Upper lobe of left lung (tissue), 4 donors: ENCODE measurements at regions not wholly inside any gene's neighbourhood (a gene's known extent, or its start where the extent isn't known, plus 50 kb on each side); places are given as distances from the start of the nearest gene placed in this dataset.

Experiments
- CTCF ChIP-seq, 6 experiments: fragments of 450-650 bp in 4 of 6; fragments of 200-600 bp in 2 of 6; sonication (generic) in 2 of 6; IDR thresholded peaks; one replicate each; pipeline ENCODE4 v1.5.1; 2016 to 2019; ENCODE audit warnings: antibody characterized with exemption in 6 of 6
- POLR2AphosphoS5 ChIP-seq, 2 donors: sonication (generic); formaldehyde crosslinking; IDR thresholded peaks; one replicate each; pipeline ENCODE4 v1.5.1; 2017; ENCODE audit warnings: antibody characterized with exemption in 2 of 2

- TF ChIP-seq CTCF (IDR thresholded peaks at IDR 0.05) (no peak), POLR2AphosphoS5 (IDR thresholded peaks at IDR 0.05) (no peak)
Measured at GRCh38 chr14:101369916-101370592, 191.2 kb upstream of the DIO3 start.
